GM12891 (cell line): ENCODE measurements at regions not wholly inside any gene's neighbourhood (a gene's known extent, or its start where the extent isn't known, plus 50 kb on each side); places are given as distances from the start of the nearest gene placed in this dataset.

Experiments used
- POLR2A ChIP-seq: IDR thresholded peaks from 2 replicates; pipeline ENCODE4 v1.6.1; 2011; ENCODE audit warnings: low read depth, low read length, control low read depth
- POLR2AphosphoS5 ChIP-seq: IDR thresholded peaks from 2 replicates; pipeline ENCODE4 v1.6.1; 2011; ENCODE audit warnings: low read depth, low read length, control low read depth

- no peak for TF ChIP-seq POLR2A
- no peak for TF ChIP-seq POLR2AphosphoS5
Observed at GRCh38 chr14:100640471-100641273, 53.5 kb upstream of the BEGAIN start.
